ENCODE measurements at regions not wholly inside any gene's neighbourhood (a gene's known extent, or its start where the extent isn't known, plus 50 kb on each side); places are given as distances from the start of the nearest gene placed in this dataset.

DNA sequence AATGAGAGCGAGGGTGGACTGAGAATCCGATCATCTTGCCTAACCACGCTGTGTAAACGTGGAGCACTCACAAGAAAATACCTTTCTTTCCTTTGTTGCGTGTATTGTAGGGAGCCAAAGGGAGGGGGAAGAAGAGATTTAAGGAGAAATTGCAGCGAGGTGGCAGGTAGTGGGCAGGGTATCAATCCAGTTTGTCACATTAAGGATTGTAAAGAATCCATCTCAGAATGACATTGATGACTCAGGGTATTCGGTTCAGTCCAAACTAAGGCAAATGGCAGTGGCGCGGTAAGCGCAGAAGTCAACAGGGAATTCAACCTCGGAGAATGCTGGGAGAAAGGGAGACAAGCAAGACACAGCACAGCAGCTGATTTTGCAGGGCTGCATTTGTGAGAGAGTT lies 146.2 kb downstream of the ID4 start:
- Histone ChIP-seq H3K36me3 (no peaks in the 10 kb centered on the region), H3K27ac (no peak overlapping the region), H3K4me3 (no peak overlapping the region), H3K4me1 (no peaks in the 10 kb centered on the region), H3K9me3 (no peaks in the 10 kb centered on the region), H3K27me3 (replicated peaks in 1 of 7) (no peaks in the 10 kb centered on the region)
- TF ChIP-seq, protein P1, sequence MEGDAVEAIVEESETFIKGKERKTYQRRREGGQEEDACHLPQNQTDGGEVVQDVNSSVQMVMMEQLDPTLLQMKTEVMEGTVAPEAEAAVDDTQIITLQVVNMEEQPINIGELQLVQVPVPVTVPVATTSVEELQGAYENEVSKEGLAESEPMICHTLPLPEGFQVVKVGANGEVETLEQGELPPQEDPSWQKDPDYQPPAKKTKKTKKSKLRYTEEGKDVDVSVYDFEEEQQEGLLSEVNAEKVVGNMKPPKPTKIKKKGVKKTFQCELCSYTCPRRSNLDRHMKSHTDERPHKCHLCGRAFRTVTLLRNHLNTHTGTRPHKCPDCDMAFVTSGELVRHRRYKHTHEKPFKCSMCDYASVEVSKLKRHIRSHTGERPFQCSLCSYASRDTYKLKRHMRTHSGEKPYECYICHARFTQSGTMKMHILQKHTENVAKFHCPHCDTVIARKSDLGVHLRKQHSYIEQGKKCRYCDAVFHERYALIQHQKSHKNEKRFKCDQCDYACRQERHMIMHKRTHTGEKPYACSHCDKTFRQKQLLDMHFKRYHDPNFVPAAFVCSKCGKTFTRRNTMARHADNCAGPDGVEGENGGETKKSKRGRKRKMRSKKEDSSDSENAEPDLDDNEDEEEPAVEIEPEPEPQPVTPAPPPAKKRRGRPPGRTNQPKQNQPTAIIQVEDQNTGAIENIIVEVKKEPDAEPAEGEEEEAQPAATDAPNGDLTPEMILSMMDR (IDR thresholded peaks at IDR 0.05 in 8 of 11, conservative IDR thresholded peaks at IDR 0.05 in 3 of 11) = no peak
- no peak for TF ChIP-seq POLR2AphosphoS5 (IDR thresholded peaks at IDR 0.05)
- no peak for TF ChIP-seq POLR2A (IDR thresholded peaks at IDR 0.05)
- intact Hi-C loops (cut with DNase I; ENCODE audit: low total_unique reads) = no loop called here
- DNase-seq = no peak
- 79 to 88% (median 82%) methylated on average over 11 of the region's 11 CpGs for WGBS, 5 donors

DNA sequence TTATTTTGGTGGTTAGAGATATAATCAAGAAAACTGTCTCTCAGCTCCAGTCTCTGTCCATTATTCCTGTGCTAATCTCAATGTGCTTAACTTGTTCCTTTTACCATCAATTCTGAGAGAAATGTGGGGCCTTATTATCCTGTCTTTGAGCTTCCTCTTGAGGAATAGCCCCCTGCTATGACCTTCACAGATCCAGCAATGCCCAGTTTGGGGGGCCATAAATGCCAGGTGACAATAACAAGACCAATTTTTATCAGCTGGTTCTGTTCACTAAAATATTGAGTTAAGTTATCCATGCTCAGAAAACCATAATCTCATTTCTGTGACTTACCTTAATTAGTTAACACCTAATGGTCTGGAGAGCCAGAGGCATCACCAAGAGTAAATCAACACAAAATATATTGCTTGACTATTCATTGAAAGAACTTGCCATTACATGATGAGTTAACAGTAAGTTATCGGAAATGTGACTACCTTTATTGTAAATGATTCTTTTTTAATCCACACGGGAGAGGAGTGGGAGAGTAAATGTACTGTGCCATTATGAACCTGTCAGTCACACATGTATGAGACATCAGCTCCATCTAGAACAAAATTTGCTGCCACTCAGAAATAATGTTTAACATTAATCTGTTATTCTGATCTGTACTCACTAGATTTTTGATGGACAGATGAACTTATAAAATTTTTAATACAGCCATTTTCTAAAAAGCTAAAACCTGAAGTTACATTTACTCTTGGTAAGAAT lies 149.7 kb downstream of the ID4 start:
- Histone ChIP-seq H3K4me3 (no peak overlapping the region), H3K27ac (no peak overlapping the region), H3K27me3 (replicated peaks in 1 of 7) (no peaks in the 10 kb centered on the region), H3K4me1 (no peaks in the 10 kb centered on the region), H3K9me3 (no peaks in the 10 kb centered on the region), H3K36me3 (no peaks in the 10 kb centered on the region)
- intact Hi-C loops (cut with DNase I; ENCODE audit: low total_unique reads) = no loop called here
- WGBS, 5 donors = 86 to 93% (median 87%) methylated on average over 2 of the region's 2 CpGs
- DNase-seq = no peak
- TF ChIP-seq POLR2AphosphoS5 (IDR thresholded peaks at IDR 0.05) (no peak), POLR2A (IDR thresholded peaks at IDR 0.05) (no peak)
- TF ChIP-seq, protein P1 (IDR thresholded peaks at IDR 0.05 in 8 of 11, conservative IDR thresholded peaks at IDR 0.05 in 3 of 11) = no peak

DNA sequence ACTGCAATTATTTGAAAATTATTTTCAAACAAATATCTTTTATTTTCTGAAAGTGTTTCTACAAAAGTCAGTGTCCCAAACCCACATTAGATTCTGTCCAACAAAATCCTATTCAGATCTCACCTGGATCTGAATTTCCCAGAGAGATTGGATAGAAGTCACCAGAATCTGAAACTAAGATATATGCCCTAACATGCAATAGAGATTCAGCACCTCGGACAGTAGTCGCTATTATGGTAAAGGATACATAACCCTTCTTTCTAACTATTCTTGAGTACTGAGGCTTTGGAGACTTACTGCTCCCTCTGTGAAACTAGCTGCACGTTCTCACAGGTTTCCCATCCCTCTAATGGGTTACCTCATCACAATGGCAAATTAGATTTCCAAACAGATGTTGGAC lies 151.4 kb downstream of the ID4 start:
- Histone ChIP-seq H3K27ac (no peak overlapping the region), H3K27me3 (replicated peaks in 1 of 7) (peaks cover 0 to 3% (median 0%) of the 10 kb centered on the region in 7 donors), H3K4me1 (no peaks in the 10 kb centered on the region), H3K36me3 (no peaks in the 10 kb centered on the region), H3K4me3 (no peak overlapping the region), H3K9me3 (no peaks in the 10 kb centered on the region)
- no peak for TF ChIP-seq POLR2AphosphoS5 (IDR thresholded peaks at IDR 0.05)
- intact Hi-C loops (cut with DNase I; ENCODE audit: low total_unique reads) = no loop called here
- WGBS, 5 donors = 8 to 22% (median 11%) methylated on average over 3 of the region's 3 CpGs
- DNase-seq = no peak

DNA sequence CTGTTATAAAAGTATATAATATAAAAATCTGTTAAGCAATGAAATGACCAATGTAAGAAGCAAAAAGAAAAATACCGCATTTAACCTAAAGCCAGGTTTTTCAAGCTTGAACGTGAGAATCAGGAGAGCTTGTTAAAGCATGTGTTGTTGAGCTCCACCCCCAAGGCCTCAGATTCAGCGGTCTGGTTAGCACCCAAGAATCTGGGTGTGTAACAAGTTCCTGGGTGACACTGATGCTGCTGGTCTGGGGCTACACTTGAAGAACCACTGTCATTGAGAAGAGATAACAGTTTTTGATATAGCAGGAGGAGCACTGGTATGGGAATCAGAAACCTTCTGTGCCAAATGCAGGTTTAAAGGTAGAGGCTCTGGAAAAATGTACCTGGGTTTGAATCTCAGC lies 154.0 kb downstream of the ID4 start:
- TF ChIP-seq, protein P1 (IDR thresholded peaks at IDR 0.05 in 8 of 11, conservative IDR thresholded peaks at IDR 0.05 in 3 of 11) = no peak
- TF ChIP-seq POLR2A (IDR thresholded peaks at IDR 0.05) (no peak), POLR2AphosphoS5 (IDR thresholded peaks at IDR 0.05) (no peak)
- no peaks in the 10 kb centered on the region for H3K4me1 ChIP-seq
- no peak overlapping the region for H3K4me3 ChIP-seq
- peaks cover 0 to 14% (median 0%) of the 10 kb centered on the region in 7 donors for H3K27me3 ChIP-seq (replicated peaks in 1 of 7)
- no peak overlapping the region for H3K27ac ChIP-seq
- WGBS, 5 donors = 60 to 69% (median 63%) methylated on average over 3 of the region's 3 CpGs
- intact Hi-C loops (cut with DNase I; ENCODE audit: low total_unique reads) = no loop called here
- no peaks in the 10 kb centered on the region for H3K9me3 ChIP-seq
- DNase-seq = no peak
- no peaks in the 10 kb centered on the region for H3K36me3 ChIP-seq

Measured in spleen (tissue), 11 donors.